Trophoblast cell (in vitro differentiated cells and primary cell): ENCODE measurements at regions not wholly inside any gene's neighbourhood (a gene's known extent, or its start where the extent isn't known, plus 50 kb on each side); places are given as distances from the start of the nearest gene placed in this dataset.

Source experiments
- DNase-seq, 2 donors: peaks; one replicate each; pipeline ENCODE4 v3.0.0-alpha.2; 2016
- H2AFZ ChIP-seq: 2 replicates; pipeline ENCODE4 v1.6.1; 2013; ENCODE audit warnings: low read length, moderate library complexity, mild to moderate bottlenecking; ENCODE audit not compliant: insufficient read depth, poor library complexity
- H2AK5ac ChIP-seq: 2 replicates; pipeline ENCODE4 v1.6.1; 2013; ENCODE audit warnings: mild to moderate bottlenecking, low read length
- H2BK120ac ChIP-seq: 2 replicates; pipeline ENCODE4 v1.6.1; 2013; ENCODE audit warnings: low read length, mild to moderate bottlenecking, moderate library complexity; ENCODE audit not compliant: insufficient read depth, poor library complexity
- H2BK12ac ChIP-seq: 2 replicates; pipeline ENCODE4 v1.6.1; 2013; ENCODE audit warnings: mild to moderate bottlenecking, low read length, moderate library complexity
- H2BK5ac ChIP-seq: 2 replicates; pipeline ENCODE4 v1.6.1; 2013; ENCODE audit warnings: low read length, low read depth, moderate library complexity, mild to moderate bottlenecking; ENCODE audit not compliant: poor library complexity
- H3K14ac ChIP-seq: 2 replicates; pipeline ENCODE4 v1.6.1; 2013; ENCODE audit warnings: mild to moderate bottlenecking, low read length
- H3K18ac ChIP-seq: 2 replicates; pipeline ENCODE4 v1.6.1; 2013; ENCODE audit warnings: mild to moderate bottlenecking, low read length
- H3K23ac ChIP-seq: 2 replicates; pipeline ENCODE4 v1.6.1; 2013; ENCODE audit warnings: low read length
- H3K27ac ChIP-seq: 2 replicates; pipeline ENCODE4 v1.5.1; 2013; ENCODE audit warnings: low read depth, mild to moderate bottlenecking, inconsistent platforms, low read length, moderate library complexity
- H3K27me3 ChIP-seq: 2 replicates; pipeline ENCODE4 v1.6.1; 2013; ENCODE audit warnings: inconsistent platforms, mild to moderate bottlenecking, low read length, moderate library complexity; ENCODE audit not compliant: insufficient read depth
- H3K36me3 ChIP-seq, 2 experiments: 1 replicate in 1 of 2; 2 replicates in 1 of 2; pipeline ENCODE4 v1.6.1; 2013; ENCODE audit warnings: low read length in 2 of 2, mild to moderate bottlenecking in 2 of 2, moderate library complexity in 1 of 2; ENCODE audit not compliant: insufficient read depth in 2 of 2, control insufficient read depth in 1 of 2
- H3K4ac ChIP-seq: 2 replicates; pipeline ENCODE4 v1.6.1; 2013; ENCODE audit warnings: low read depth, mild to moderate bottlenecking, low read length, moderate library complexity
- H3K4me1 ChIP-seq, 2 experiments: 1 replicate in 1 of 2; 2 replicates in 1 of 2; pipeline ENCODE4 v1.6.1; 2013; ENCODE audit warnings: low read length in 2 of 2, mild to moderate bottlenecking in 2 of 2, moderate library complexity in 1 of 2; ENCODE audit not compliant: insufficient read depth in 2 of 2, control insufficient read depth in 1 of 2
- H3K4me2 ChIP-seq: 2 replicates; pipeline ENCODE4 v1.6.1; 2013; ENCODE audit warnings: inconsistent platforms, mild to moderate bottlenecking, low read length, moderate library complexity
- H3K4me3 ChIP-seq: 2 replicates; pipeline ENCODE4 v1.5.1; 2013; ENCODE audit warnings: mild to moderate bottlenecking, low read depth, low read length, inconsistent platforms
- H3K79me1 ChIP-seq: one replicate; pipeline ENCODE4 v1.6.1; 2013; ENCODE audit warnings: low read length
- H3K79me2 ChIP-seq: 2 replicates; pipeline ENCODE4 v1.6.1; 2013; ENCODE audit warnings: low read length, mild to moderate bottlenecking; ENCODE audit not compliant: control insufficient read depth, insufficient read depth, poor library complexity
- H3K9ac ChIP-seq: 2 replicates; pipeline ENCODE4 v1.6.1; 2013; ENCODE audit warnings: mild to moderate bottlenecking, low read length
- H3K9me3 ChIP-seq: 2 replicates; pipeline ENCODE4 v1.6.1; 2013; ENCODE audit warnings: low read depth, mild to moderate bottlenecking, control low read depth, inconsistent platforms, low read length; ENCODE audit not compliant: insufficient read depth
- H4K12ac ChIP-seq: 2 replicates; pipeline ENCODE4 v1.6.1; 2013; ENCODE audit warnings: low read depth, mild to moderate bottlenecking, low read length, moderate library complexity
- H4K8ac ChIP-seq: 2 replicates; pipeline ENCODE4 v1.6.1; 2013; ENCODE audit warnings: low read depth, mild to moderate bottlenecking, low read length, moderate library complexity
- H4K91ac ChIP-seq: one replicate; pipeline ENCODE4 v1.6.1; 2013; ENCODE audit warnings: low read depth, mild to moderate bottlenecking, low read length, moderate library complexity
- WGBS: extraction: QIAGEN DNeasy Blood & Tissue Kit; methylation state at CpG from one replicate; pipeline ENCODE4 v1.1.7; 2013; ENCODE audit warnings: missing lambda C conversion rate; ENCODE audit not compliant: insufficient read length, insufficient coverage; ENCODE audit errors: extremely low coverage; 5-methylcytosine and 5-hydroxymethylcytosine counted together

- Histone ChIP-seq H2BK12ac (peak overlapping the region; percentile 81), H4K12ac (peak overlapping the region; percentile 19), H3K18ac (peak overlapping the region; percentile 11), H3K36me3 (no peaks in the 10 kb centered on the region), H2BK120ac (peak overlapping the region; percentile 39), H3K23ac (no peak overlapping the region), H3K27ac (no peak overlapping the region), H3K14ac (peak overlapping the region; percentile 24), H3K4ac (no peak overlapping the region), H2AFZ (peak overlapping the region; percentile 20), H3K4me2 (no peak overlapping the region), H3K79me2 (no peaks in the 10 kb centered on the region), H2AK5ac (peak overlapping the region; percentile 11), H3K9ac (no peak overlapping the region), H3K4me3 (no peak overlapping the region), H2BK5ac (no peak overlapping the region), H3K27me3 (no peaks in the 10 kb centered on the region), H4K8ac (peak overlapping the region; percentile 17), H3K79me1 (peaks cover 9% of the 10 kb centered on the region), H3K4me1 (peaks cover 0 to 2% of the 10 kb centered on the region in 2 experiments), H4K91ac (peak overlapping the region; percentile 70), H3K9me3 (no peaks in the 10 kb centered on the region)
- DNase-seq = no peak
- WGBS = no CpG with 5 or more reads among the region's 13 CpGs
These were observed 57.8 kb upstream of the SMAD6 start for GRCh38 chr15:66644000-66644787.

GRCh38 chr15:66644869-66645268 is 57.2 kb upstream of the SMAD6 start:
- Histone ChIP-seq H3K4ac (no peak overlapping the region), H3K14ac (peak overlapping the region; percentile 32), H2BK12ac (peak overlapping the region; percentile 81), H3K4me1 (peaks cover 2% of the 10 kb centered on the region in 2 experiments), H3K9me3 (no peaks in the 10 kb centered on the region), H2AK5ac (peak overlapping the region; percentile 67), H4K91ac (peak overlapping the region; percentile 70), H3K18ac (peak overlapping the region; percentile 11), H3K4me3 (no peak overlapping the region), H4K12ac (no peak overlapping the region), H2BK5ac (no peak overlapping the region), H3K36me3 (no peaks in the 10 kb centered on the region), H2BK120ac (peak overlapping the region; percentile 39), H3K79me1 (peaks cover 12% of the 10 kb centered on the region), H3K27ac (no peak overlapping the region), H3K27me3 (no peaks in the 10 kb centered on the region), H3K23ac (no peak overlapping the region), H3K79me2 (no peaks in the 10 kb centered on the region), H3K4me2 (no peak overlapping the region), H2AFZ (peak overlapping the region; percentile 20), H3K9ac (no peak overlapping the region), H4K8ac (peak overlapping the region; percentile 17)
- no CpG with 5 or more reads among the region's 5 CpGs for WGBS
- DNase-seq = no peak

- Histone ChIP-seq H3K9me3 (no peaks in the 10 kb centered on the region), H2BK5ac (no peak overlapping the region), H4K12ac (no peak overlapping the region), H4K8ac (no peak overlapping the region), H3K36me3 (no peaks in the 10 kb centered on the region), H3K4ac (no peak overlapping the region), H3K79me2 (no peaks in the 10 kb centered on the region), H2AFZ (no peak overlapping the region), H3K27me3 (no peaks in the 10 kb centered on the region), H3K4me1 (peaks cover 9 to 11% of the 10 kb centered on the region in 2 experiments), H3K27ac (no peak overlapping the region), H3K4me3 (no peak overlapping the region), H2AK5ac (no peak overlapping the region), H4K91ac (no peak overlapping the region), H3K9ac (no peak overlapping the region), H3K14ac (no peak overlapping the region), H2BK12ac (no peak overlapping the region), H3K4me2 (no peak overlapping the region), H3K79me1 (peaks cover 17% of the 10 kb centered on the region), H2BK120ac (no peak overlapping the region), H3K23ac (no peak overlapping the region), H3K18ac (no peak overlapping the region)
- DNase-seq = no peak
- no CpG with 5 or more reads among the region's 9 CpGs for WGBS
These were observed 55.7 kb upstream of the SMAD6 start for GRCh38 chr15:66646308-66646707.

- Histone ChIP-seq H3K79me2 (no peaks in the 10 kb centered on the region), H3K4me2 (no peak overlapping the region), H4K91ac (peak overlapping the region; percentile 88), H3K14ac (peak overlapping the region; percentile 71), H4K8ac (peak overlapping the region; percentile 55), H3K4ac (no peak overlapping the region), H3K9ac (no peak overlapping the region), H3K23ac (no peak overlapping the region), H3K27me3 (no peaks in the 10 kb centered on the region), H2BK5ac (no peak overlapping the region), H2BK12ac (peak overlapping the region; percentile 91), H3K4me3 (no peak overlapping the region), H3K36me3 (no peaks in the 10 kb centered on the region), H3K18ac (no peak overlapping the region), H3K9me3 (no peaks in the 10 kb centered on the region), H4K12ac (no peak overlapping the region), H3K79me1 (peaks cover 17% of the 10 kb centered on the region), H2BK120ac (peak overlapping the region; percentile 67), H2AK5ac (no peak overlapping the region), H3K27ac (no peak overlapping the region), H2AFZ (no peak overlapping the region), H3K4me1 (peaks cover 9 to 11% of the 10 kb centered on the region in 2 experiments)
- DNase-seq = no peak
These were observed 55.2 kb upstream of the SMAD6 start for GRCh38 chr15:66646799-66647198.
